SK-N-SH (cell line): ENCODE measurements at regions not wholly inside any gene's neighbourhood (a gene's known extent, or its start where the extent isn't known, plus 50 kb on each side); places are given as distances from the start of the nearest gene placed in this dataset.
"Not testable (repeated sequence)": the region's sequence is repeated elsewhere in the genome, so short reads cannot be mapped to it uniquely, and the experiment has no call there.

ENCODE experiments used
- POLR2AphosphoS5 ChIP-seq: IDR thresholded peaks from 2 replicates; pipeline ENCODE4 v1.6.1; 2012; ENCODE audit warnings: low read depth, low read length
- SIN3A ChIP-seq: IDR thresholded peaks from 2 replicates; pipeline ENCODE4 v1.6.1; 2012; ENCODE audit warnings: low read depth, mild to moderate bottlenecking, low read length, moderate library complexity, borderline replicate concordance
- TF ChIP-seq, protein P1 (sequence below): fragments of 200-600 bp; sonication (generic); IDR thresholded peaks from 2 replicates; pipeline ENCODE4 v1.6.1; 2017; ENCODE audit warnings: antibody characterized with exemption, mild to moderate bottlenecking, moderate library complexity
- TF ChIP-seq, protein P2 (sequence below): IDR thresholded peaks from 2 replicates; pipeline ENCODE4 v1.6.1; 2012; ENCODE audit warnings: mild to moderate bottlenecking, low read depth, low read length, moderate library complexity

DNA sequence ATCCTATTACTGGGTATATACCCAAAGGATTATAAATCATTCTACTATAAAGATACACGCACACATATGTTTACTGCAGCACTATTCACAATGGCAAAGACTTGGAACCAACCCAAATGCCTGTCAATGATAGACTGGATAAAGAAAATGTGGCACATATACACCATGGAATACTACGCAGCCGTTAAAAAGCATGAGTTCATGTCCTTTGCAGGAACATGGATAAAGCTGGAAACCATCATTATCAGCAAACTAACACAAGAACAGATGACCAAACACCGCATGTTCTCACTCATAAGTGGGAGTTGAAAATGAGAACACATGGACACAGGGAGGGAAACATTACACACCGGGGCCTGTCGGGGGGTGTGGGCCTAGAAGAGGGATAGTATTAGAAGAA is 307.4 kb upstream of the TBX18 start:
- TF ChIP-seq, protein P1, sequence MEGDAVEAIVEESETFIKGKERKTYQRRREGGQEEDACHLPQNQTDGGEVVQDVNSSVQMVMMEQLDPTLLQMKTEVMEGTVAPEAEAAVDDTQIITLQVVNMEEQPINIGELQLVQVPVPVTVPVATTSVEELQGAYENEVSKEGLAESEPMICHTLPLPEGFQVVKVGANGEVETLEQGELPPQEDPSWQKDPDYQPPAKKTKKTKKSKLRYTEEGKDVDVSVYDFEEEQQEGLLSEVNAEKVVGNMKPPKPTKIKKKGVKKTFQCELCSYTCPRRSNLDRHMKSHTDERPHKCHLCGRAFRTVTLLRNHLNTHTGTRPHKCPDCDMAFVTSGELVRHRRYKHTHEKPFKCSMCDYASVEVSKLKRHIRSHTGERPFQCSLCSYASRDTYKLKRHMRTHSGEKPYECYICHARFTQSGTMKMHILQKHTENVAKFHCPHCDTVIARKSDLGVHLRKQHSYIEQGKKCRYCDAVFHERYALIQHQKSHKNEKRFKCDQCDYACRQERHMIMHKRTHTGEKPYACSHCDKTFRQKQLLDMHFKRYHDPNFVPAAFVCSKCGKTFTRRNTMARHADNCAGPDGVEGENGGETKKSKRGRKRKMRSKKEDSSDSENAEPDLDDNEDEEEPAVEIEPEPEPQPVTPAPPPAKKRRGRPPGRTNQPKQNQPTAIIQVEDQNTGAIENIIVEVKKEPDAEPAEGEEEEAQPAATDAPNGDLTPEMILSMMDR: not testable (repeated sequence)
- TF ChIP-seq, protein P2, sequence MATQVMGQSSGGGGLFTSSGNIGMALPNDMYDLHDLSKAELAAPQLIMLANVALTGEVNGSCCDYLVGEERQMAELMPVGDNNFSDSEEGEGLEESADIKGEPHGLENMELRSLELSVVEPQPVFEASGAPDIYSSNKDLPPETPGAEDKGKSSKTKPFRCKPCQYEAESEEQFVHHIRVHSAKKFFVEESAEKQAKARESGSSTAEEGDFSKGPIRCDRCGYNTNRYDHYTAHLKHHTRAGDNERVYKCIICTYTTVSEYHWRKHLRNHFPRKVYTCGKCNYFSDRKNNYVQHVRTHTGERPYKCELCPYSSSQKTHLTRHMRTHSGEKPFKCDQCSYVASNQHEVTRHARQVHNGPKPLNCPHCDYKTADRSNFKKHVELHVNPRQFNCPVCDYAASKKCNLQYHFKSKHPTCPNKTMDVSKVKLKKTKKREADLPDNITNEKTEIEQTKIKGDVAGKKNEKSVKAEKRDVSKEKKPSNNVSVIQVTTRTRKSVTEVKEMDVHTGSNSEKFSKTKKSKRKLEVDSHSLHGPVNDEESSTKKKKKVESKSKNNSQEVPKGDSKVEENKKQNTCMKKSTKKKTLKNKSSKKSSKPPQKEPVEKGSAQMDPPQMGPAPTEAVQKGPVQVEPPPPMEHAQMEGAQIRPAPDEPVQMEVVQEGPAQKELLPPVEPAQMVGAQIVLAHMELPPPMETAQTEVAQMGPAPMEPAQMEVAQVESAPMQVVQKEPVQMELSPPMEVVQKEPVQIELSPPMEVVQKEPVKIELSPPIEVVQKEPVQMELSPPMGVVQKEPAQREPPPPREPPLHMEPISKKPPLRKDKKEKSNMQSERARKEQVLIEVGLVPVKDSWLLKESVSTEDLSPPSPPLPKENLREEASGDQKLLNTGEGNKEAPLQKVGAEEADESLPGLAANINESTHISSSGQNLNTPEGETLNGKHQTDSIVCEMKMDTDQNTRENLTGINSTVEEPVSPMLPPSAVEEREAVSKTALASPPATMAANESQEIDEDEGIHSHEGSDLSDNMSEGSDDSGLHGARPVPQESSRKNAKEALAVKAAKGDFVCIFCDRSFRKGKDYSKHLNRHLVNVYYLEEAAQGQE: not testable (repeated sequence)
- not testable (repeated sequence) for TF ChIP-seq POLR2AphosphoS5, SIN3A
